ENCODE measurements at regions not wholly inside any gene's neighbourhood (a gene's known extent, or its start where the extent isn't known, plus 50 kb on each side); places are given as distances from the start of the nearest gene placed in this dataset.

GRCh38 chr1:87478231-87478630 lies 149.6 kb downstream of the LMO4 start:
- TF ChIP-seq EP300 (IDR thresholded peaks at IDR 0.05) (no peak), POLR2A (IDR thresholded peaks at IDR 0.05) (no peak), POLR2AphosphoS5 (IDR thresholded peaks at IDR 0.05) (no peak), CTCF (IDR thresholded peaks at IDR 0.05) (no peak)
- WGBS, 2 donors (ENCODE audit: low coverage in 1 of 2) = 53 to 59% methylated on average over 3 of the region's 3 CpGs
- H3K36me3 ChIP-seq = no peaks in the 10 kb centered on the region
- no peak for ATAC-seq
- no peak overlapping the region for H3K27ac ChIP-seq
- no peaks in the 10 kb centered on the region for H3K4me1 ChIP-seq
- no peaks in the 10 kb centered on the region for H3K9me3 ChIP-seq
- no peaks in the 10 kb centered on the region for H3K27me3 ChIP-seq
- H3K4me3 ChIP-seq = no peak overlapping the region

GRCh38 chr1:87495147-87495546 lies 166.5 kb downstream of the LMO4 start:
- WGBS, 2 donors (ENCODE audit: low coverage in 1 of 2) = 96% methylated on average over 3 of the region's 3 CpGs; no CpG with 5 or more reads in 1 of the 2 donors
- H3K4me3 ChIP-seq = no peak overlapping the region
- H3K9me3 ChIP-seq = no peaks in the 10 kb centered on the region
- peak overlapping the region in 1 of 4 donors; percentile 72 for H3K27ac ChIP-seq
- TF ChIP-seq POLR2A (IDR thresholded peaks at IDR 0.05) (no peak), EP300 (IDR thresholded peaks at IDR 0.05) (no peak), POLR2AphosphoS5 (IDR thresholded peaks at IDR 0.05) (no peak), CTCF (IDR thresholded peaks at IDR 0.05) (no peak)
- H3K4me1 ChIP-seq = peaks cover 0 to 15% (median 0%) of the 10 kb centered on the region in 3 donors
- no peaks in the 10 kb centered on the region for H3K36me3 ChIP-seq
- H3K27me3 ChIP-seq = no peaks in the 10 kb centered on the region
- ATAC-seq = no peak

- no peaks in the 10 kb centered on the region for H3K27me3 ChIP-seq
- H3K4me1 ChIP-seq = peaks cover 0 to 15% (median 0%) of the 10 kb centered on the region in 3 donors
- TF ChIP-seq POLR2AphosphoS5 (IDR thresholded peaks at IDR 0.05) (peak; percentile 9), EP300 (IDR thresholded peaks at IDR 0.05) (no peak), CTCF (IDR thresholded peaks at IDR 0.05) (no peak), POLR2A (IDR thresholded peaks at IDR 0.05) (no peak)
- ATAC-seq = peak; percentile 36
- no peaks in the 10 kb centered on the region for H3K36me3 ChIP-seq
- peak overlapping the region; percentile 37 to 77 (median 66) for H3K27ac ChIP-seq
- H3K9me3 ChIP-seq = no peaks in the 10 kb centered on the region
- WGBS, 2 donors (ENCODE audit: low coverage in 1 of 2) = 37 to 73% methylated on average over 6 of the region's 6 CpGs
- peak overlapping the region; percentile 35 to 43 for H3K4me3 ChIP-seq
These were observed 167.2 kb downstream of the LMO4 start for GRCh38 chr1:87495870-87496269.

GRCh38 chr1:87497380-87498203 lies 168.9 kb downstream of the LMO4 start:
- no peak for ATAC-seq
- Histone ChIP-seq H3K4me1 (peaks cover 0 to 15% (median 0%) of the 10 kb centered on the region in 3 donors), H3K36me3 (no peaks in the 10 kb centered on the region), H3K27me3 (no peaks in the 10 kb centered on the region), H3K4me3 (no peak overlapping the region), H3K27ac (peak overlapping the region in 1 of 4 donors; percentile 72), H3K9me3 (no peaks in the 10 kb centered on the region)
- TF ChIP-seq EP300 (IDR thresholded peaks at IDR 0.05) (no peak), POLR2AphosphoS5 (IDR thresholded peaks at IDR 0.05) (no peak), CTCF (IDR thresholded peaks at IDR 0.05) (no peak), POLR2A (IDR thresholded peaks at IDR 0.05) (no peak)
- WGBS, 2 donors (ENCODE audit: low coverage in 1 of 2) = 53 to 86% methylated on average over 1 of the region's 1 CpG

GRCh38 chr1:87501738-87502137 lies 173.1 kb downstream of the LMO4 start:
- WGBS, 2 donors (ENCODE audit: low coverage in 1 of 2) = 54 to 77% methylated on average over 2 of the region's 2 CpGs
- Histone ChIP-seq H3K9me3 (no peaks in the 10 kb centered on the region), H3K27me3 (no peaks in the 10 kb centered on the region), H3K27ac (no peak overlapping the region), H3K4me3 (no peak overlapping the region), H3K36me3 (no peaks in the 10 kb centered on the region), H3K4me1 (peaks cover 0 to 16% (median 0%) of the 10 kb centered on the region in 3 donors)
- TF ChIP-seq POLR2A (IDR thresholded peaks at IDR 0.05) (no peak), CTCF (IDR thresholded peaks at IDR 0.05) (no peak), POLR2AphosphoS5 (IDR thresholded peaks at IDR 0.05) (no peak), EP300 (IDR thresholded peaks at IDR 0.05) (no peak)
- no peak for ATAC-seq
